ENCODE measurements at regions not wholly inside any gene's neighbourhood (a gene's known extent, or its start where the extent isn't known, plus 50 kb on each side); places are given as distances from the start of the nearest gene placed in this dataset.
"Not testable (repeated sequence)": the region's sequence is repeated elsewhere in the genome, so short reads cannot be mapped to it uniquely, and the experiment has no call there.

GRCh38 chr5:97955450-97955849 is 772.4 kb upstream of the RIOK2 start:
- no peak for DNase-seq

DNA sequence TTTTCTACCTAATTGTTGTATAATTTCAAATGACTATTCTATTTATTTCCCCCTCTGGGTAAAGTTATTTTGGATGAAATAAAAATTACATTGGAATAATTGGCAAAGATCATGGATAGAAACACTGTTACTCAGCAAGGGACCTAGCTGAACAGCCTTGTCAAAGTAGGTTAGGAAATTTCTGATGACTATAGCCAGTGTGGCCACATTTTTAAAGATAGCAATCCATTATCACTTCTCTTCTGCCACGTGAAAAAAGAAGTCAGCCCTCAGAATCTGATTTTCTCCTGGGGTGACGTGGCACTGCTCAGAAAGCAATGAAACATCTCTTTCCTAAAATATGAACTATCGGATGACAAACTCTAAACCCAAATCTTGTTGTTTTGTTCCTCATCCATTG is 784.2 kb upstream of the RIOK2 start:
- no peak for DNase-seq

DNA sequence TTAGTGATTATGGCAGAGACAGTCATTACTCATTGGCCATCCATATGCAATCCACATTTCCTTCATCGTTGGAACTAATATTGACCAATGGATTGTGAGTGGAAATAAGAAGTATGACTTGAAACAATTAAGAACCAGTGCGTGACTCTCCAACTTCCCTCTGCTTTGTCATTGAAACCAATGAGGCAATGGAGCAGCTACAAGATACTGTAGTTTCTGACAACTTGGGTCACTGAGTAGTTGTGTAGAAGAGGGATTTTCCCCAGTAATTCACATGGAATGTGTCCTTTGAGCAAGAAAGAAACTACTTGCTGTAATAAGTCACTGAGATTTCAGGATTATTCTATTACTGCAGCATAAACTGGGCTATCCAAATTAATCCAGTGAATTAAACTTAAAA is 785.3 kb upstream of the RIOK2 start:
- DNase-seq = no peak

DNA sequence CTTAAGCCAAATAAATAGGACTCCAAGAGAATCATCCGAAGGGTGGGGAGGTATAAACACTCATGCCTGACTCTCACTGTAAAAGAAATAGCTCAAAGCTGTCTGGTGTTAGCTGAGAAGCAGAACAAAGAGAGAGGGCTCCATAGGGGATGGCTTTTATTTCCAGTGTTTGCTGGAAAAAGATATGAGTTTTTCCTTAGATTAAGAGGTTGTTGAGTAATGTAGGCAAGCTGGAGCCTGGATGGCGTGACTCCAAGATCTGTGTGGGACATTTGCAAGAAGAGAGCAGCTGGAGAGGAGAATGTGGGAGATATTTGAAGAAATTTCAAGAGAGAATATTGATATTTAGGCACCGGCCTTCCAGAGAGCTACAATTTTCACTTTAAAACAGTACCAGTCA is 793.7 kb upstream of the RGMB start:
- no peak for DNase-seq

- no peak for DNase-seq
Measured at GRCh38 chr5:97980291-97980690, 793.2 kb upstream of the RGMB start.

- DNase-seq = no peak
Measured at GRCh38 chr5:97986069-97986468, 787.4 kb upstream of the RGMB start.

- no peak for DNase-seq
Measured at GRCh38 chr5:97991236-97991635, 782.2 kb upstream of the RGMB start.

DNA sequence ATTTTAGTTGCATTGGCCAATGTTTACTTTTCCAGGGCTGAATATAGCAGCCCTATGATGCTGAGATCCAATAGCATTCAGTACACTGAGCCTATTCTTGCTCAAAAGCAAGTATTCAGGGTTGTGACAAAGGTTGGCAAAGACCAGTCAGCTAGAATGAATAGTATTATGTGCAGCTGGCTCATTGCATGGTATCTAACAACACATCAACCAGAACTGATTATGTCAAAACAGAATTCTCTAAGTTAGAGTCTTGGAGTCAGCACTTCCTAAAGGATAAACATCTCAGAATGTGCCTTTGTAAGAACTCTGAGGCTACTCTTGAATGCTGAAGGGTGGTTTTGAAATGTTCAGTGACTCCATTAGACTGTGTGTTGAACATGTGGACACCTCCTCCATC is 774.5 kb upstream of the RGMB start:
- no peak for DNase-seq

GRCh38 chr5:98004463-98004862 is 769.0 kb upstream of the RGMB start:
- DNase-seq = no peak

DNA sequence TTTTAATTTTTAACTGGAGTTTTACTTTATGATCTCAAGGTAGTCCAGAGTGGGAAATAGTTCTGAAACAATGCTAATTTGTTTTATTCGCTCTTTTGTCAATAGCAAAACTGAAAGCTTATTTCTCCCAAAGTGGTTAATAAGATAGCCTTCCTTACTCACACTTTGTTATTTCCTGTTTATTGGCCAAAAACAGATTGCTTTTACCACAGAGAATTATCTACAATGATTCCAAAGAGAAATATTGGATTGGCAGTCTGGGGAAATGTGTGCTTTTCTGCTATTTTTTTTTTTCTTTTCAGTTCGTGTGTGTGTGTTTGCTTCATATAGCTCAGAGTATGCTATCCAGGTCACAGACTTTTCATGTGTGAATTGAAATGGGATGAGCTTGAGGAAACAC is 756.7 kb upstream of the RGMB start:
- no peak for DNase-seq

DNA sequence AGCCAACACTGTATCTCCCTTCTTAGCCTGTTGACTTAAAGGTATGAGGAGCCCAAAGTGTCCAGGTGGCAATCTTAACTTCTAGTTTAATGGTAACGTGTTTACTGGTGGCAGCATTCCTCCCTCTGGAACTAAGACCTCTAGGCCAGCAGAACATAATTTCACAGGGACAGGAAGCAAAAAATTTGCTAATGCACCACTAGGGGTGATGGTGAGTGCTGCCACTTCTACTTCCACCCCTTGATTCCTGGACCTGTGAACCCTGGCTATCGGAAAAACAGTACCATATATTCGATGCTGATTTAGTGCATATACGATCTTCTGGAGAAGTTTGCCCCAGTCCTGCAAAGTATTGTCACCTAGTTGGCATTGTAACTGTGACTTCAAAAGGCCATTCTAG is 743.2 kb upstream of the RGMB start:
- not testable (repeated sequence) for DNase-seq

DNA sequence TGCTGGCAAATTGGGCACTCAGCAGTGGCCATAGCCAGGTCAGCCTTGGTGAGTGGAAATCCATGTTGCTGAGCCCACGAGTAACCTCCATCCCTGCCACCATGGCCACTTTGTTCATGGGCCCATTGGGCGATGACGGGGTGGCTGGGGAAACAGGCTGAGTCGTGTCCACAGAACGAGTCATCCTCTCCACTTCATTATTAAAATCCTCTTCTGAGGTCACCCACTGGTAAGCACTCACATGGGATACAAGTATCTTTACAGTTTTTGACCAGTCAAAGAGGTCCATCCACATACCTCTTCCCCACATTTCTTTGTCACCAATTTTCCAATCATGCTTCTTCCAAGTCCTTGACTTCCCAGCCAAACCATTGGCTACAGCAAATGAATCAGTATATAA is 742.4 kb upstream of the RGMB start:
- not testable (repeated sequence) for DNase-seq

DNA sequence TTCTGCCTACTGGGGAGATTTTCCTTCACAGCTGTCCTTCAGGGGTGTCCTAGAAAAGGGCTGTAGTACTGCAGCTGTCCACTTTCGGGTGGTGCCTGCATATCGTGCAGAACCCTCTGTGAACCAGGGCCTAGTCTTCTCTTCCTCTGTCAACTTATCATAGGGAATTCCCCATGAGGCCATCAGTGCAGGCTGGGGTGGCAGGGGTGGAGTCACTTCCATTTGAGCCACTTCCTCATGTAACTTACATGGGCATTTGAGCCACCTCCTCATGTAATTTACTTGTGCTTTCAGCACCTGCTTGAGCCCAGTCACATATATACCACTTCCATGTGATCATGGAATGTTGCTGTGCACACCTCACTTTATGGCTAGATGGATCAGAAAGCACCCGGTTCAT is 742.0 kb upstream of the RGMB start:
- no peak for DNase-seq

- DNase-seq = no peak
Measured at GRCh38 chr5:98031926-98032325, 741.5 kb upstream of the RGMB start.

DNA sequence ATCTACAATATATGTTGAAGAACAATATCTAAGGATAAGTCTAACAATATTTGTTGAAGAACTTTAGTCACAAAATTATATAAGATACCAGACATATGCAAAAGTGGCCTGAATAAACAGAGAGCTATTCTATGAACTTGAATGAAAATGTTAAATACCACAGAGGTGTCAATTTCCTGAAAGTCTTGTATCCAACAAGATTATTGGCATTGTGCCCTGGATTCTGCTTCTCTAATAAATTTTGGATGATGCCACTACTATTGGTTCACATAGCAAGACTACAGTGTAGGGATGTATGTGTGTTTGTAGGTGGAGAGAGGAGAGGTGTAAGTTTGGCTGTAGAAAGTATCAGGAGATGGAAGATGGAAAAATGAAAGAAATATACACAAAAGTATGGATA is 731.8 kb upstream of the RGMB start:
- DNase-seq = no peak

DNA sequence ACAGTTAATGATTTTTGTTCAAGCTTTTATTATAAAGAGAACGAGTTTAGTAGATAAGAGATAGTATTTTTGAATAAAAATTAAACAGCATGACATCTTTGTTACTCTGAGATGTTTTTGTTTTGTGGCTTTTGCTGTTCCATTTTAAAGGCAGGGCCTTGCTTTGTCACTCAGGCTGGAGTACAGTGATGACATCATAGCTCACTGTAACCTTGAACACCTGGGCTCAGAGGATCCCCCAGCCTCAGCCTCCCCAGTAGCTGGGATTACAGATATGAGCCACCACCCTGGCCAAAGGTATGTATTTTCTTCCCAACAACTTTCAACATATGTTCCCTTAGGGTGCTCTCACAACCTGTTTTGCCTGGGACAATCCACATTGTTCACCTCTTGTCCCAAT is 730.9 kb upstream of the RGMB start:
- no peak for DNase-seq

DNA sequence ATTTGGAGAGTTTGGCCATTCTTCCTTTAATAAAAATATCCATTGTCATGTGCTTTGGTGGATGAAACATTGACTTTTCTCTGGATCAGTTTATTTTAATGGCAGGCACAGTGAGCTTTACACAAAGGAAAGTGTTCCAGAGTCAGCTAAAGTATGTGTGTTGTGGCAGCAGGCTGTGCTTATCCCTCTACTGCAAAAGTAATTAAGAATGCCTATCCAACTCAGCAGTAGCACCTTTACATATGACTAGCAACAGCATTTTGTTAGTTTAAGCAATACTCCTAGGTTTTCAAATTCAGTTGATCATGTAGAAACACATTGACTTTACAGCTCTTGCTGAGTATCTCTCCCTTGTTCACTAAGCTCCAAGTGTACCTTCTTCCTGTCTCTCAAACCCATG is 730.5 kb upstream of the RGMB start:
- DNase-seq = no peak

- DNase-seq = no peak
Measured at GRCh38 chr5:98050583-98050982, 722.9 kb upstream of the RGMB start.

GRCh38 chr5:98053170-98053569 is 720.3 kb upstream of the RGMB start:
- DNase-seq = no peak

DNA sequence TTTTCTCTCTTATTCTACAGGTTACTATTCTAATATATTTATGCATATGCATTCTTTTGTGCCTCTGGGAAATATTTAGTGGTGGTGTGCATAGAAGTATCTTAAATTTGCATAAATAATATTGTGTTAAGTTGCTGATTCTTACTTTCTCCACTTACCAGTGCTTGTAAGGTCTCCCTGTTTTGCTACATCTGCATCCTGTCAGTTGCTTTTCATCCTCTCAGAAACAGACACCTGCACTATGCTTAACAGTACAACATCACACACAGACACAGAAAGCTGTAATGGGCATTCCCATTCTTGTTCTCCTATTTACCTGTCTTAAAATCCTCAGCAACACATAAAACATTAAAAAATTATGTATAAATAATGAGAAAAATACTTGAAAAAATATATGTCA is 713.3 kb upstream of the RGMB start:
- no peak for DNase-seq

- DNase-seq = no peak
Measured at GRCh38 chr5:98064118-98064685, 709.3 kb upstream of the RGMB start.

- no peak for DNase-seq
Measured at GRCh38 chr5:98065261-98065909, 708.1 kb upstream of the RGMB start.

GRCh38 chr5:98066910-98067309 is 706.6 kb upstream of the RGMB start:
- no peak for DNase-seq

DNA sequence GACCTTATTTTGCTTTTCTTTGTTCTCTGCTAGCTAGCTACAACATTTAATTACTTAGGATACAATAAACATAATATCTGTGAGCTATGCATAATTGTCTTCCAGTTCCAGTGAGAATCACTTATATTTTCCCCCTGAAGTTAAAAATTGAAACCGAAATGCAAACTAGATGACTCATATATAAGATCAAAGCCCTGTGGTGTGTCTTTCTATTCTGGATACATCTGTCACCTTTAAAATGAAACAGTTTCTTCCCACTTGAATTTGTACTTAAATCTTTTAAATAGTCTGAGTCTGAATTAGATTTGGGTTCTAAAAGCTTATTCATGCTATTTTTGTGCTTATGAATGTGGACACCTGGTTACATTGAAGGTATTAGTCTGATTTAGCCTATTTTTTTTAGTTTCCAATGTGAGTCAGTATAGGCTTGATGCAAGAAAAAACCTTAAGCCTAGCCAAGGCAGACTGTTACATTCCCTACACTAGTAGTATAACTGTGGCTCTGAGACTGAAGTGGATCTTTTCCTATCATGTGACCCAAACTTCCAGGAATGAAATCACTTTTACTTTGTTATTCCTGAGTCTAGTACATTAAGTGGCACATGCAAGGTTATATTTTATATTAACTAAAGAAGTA is 703.5 kb upstream of the RGMB start:
- DNase-seq = no peak

- DNase-seq = no peak
Measured at GRCh38 chr5:98072921-98073320, 700.5 kb upstream of the RGMB start.
